ENCODE measurements at regions not wholly inside any gene's neighbourhood (a gene's known extent, or its start where the extent isn't known, plus 50 kb on each side); places are given as distances from the start of the nearest gene placed in this dataset.

GRCh38 chr4:74878323-74878722, 54.6 kb upstream of the PARM1 start:
- no peak for DNase-seq (ENCODE audit: low spot score)

DNA sequence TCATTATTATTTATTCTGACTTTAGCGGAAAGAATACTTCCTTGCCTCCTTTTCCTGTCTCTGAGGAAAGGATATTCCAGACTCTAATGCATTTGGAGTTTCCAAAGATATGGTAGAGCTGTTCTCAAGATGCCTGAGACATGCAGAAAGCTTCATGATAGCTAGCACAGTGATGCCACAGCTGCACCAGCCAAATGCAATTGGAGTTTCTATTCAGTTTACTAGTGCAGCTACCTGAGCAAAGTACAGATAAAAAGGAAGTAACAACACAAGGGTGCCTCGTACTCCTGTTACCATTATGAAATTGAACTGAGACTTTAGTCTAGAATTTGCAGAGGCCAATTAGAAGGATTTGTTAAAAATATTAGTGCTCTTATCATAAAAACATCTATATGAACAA, 57.5 kb upstream of the PARM1 start:
- DNase-seq (ENCODE audit: low spot score) = no peak

- DNase-seq (ENCODE audit: low spot score) = peak; percentile 70
These were observed 58.1 kb upstream of the PARM1 start for GRCh38 chr4:74874753-74875367.

GRCh38 chr4:74873545-74874301, 59.2 kb upstream of the PARM1 start:
- no peak for DNase-seq (ENCODE audit: low spot score)

GRCh38 chr4:74858921-74859562, 64.7 kb upstream of the BTC start:
- no peak for DNase-seq (ENCODE audit: low spot score)

DNA sequence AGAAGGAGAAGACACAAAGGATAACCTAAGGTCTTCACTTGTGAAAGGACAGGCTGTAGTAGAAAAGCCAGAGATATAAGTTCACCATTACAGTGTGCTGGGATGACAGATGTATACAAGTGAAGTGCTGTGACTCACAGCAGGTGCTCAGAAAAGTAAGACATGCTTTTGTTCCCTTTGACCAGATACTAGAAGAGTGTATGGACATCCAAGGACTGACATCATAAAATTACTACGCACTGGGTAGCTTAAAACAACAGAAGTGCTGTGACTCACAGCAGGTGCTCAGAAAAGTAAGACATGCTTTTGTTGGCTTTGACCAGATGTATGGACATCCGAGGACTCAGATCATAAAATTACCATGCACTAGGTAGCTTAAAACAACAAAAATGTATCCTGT, 61.6 kb upstream of the BTC start:
- DNase-seq (ENCODE audit: low spot score) = no peak

DNA sequence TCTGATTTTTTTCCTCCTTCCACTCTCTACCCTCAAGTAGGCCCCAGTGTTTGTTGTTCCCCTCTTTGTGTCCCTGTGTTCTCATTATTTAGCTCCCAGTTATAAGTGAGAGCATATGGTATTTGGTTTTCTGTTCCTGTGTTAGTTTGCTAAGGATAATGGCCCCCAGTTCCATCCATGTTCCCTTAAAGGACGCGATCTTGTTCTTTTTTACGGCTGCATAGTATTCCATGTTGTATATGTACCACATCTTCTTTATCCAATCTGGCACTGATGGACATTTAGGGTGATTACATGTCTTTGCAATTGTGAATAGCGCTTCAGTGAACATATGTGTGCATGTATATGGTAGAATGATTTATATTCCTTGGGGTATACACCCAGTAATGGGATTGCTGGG, 54.5 kb upstream of the BTC start:
- DNase-seq (ENCODE audit: low spot score) = no peak

DNA sequence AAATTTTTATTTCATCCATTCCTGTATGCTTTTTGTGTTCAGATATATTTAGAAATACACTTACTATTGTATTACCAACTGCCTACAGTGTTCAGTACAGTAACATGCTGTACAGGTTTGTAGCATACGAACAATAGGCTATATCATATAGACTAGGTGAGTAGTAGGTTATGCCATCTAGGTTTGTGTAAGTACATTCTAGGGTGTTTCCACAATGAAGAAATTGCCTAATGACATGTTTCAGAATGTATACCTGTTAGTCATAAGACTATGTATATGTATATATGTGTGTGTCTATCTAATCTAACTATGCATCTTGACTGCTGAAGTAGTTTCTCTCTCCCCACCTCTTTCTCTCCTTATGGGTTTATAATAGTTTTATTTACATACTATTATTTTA, 51.5 kb upstream of the BTC start:
- DNase-seq (ENCODE audit: low spot score) = no peak

Measured in AG20443 (cell line).